ENCODE measurements at regions not wholly inside any gene's neighbourhood (a gene's known extent, or its start where the extent isn't known, plus 50 kb on each side); places are given as distances from the start of the nearest gene placed in this dataset.

DNA sequence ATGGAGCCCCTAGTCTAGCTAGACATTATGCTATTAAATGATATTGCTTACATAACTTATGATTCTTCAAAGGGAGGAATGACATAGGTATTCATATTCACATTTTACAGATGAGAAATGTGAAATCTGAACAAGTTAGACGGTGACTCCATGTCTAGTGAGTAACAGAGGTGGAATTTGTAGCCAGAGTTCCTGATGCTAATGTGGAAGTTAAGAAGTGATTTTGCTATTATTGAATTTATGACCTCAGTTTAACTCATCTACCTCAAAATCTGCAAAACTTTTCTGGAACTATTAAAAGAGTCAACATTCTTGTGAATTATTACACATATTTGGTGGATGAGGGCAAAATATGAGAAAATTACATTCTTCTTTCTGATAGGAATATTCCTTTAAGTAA is 347.6 kb upstream of the MMS22L start:
- Histone ChIP-seq H3K79me2 (ENCODE audit: control insufficient read depth, insufficient read depth, low read length) (no peaks in the 10 kb centered on the region), H2AFZ (ENCODE audit: control insufficient read depth, low read depth, low read length) (no peak overlapping the region), H3K4me1 (ENCODE audit: control insufficient read depth, insufficient read depth, low read length) (no peaks in the 10 kb centered on the region), H3K27me3 (replicated peaks in 1 of 2; ENCODE audit: control insufficient read depth in 2 of 2, insufficient read depth in 2 of 2, low read length in 1 of 2) (no peaks in the 10 kb centered on the region), H3K9me3 (replicated peaks; ENCODE audit: control insufficient read depth, insufficient read depth, low read length) (no peaks in the 10 kb centered on the region), H3K4me2 (ENCODE audit: control insufficient read depth, insufficient read depth) (no peak overlapping the region), H3K36me3 (ENCODE audit: control insufficient read depth in 2 of 2, insufficient read depth in 2 of 2, low read length in 1 of 2) (no peaks in the 10 kb centered on the region), H3K27ac (ENCODE audit: control insufficient read depth, insufficient read depth) (no peak overlapping the region), H3K4me3 (no peak overlapping the region), H3K9ac (ENCODE audit: control insufficient read depth, insufficient read depth, low read length) (no peak overlapping the region), H4K20me1 (ENCODE audit: control insufficient read depth, insufficient read depth) (no peaks in the 10 kb centered on the region)
- RAD21 ChIA-PET (ENCODE audit: unreplicated experiment): no interaction called here
- no peak for FAIRE-seq
- BruUV-seq (replicated peaks): no TSS peak
- 0% methylated on average over 1 of the region's 1 CpG for WGBS (ENCODE audit: insufficient coverage, insufficient replicate concordance, low lambda C conversion rate, missing lambda C conversion rate)
- ATAC-seq: no peak
- no peak for TF ChIP-seq NFXL1 (IDR thresholded peaks at IDR 0.05; ENCODE audit: borderline replicate concordance)
- no peak for TF ChIP-seq POLR2AphosphoS5 (IDR thresholded peaks at IDR 0.05; ENCODE audit: low read length)
- TF ChIP-seq, protein P1, sequence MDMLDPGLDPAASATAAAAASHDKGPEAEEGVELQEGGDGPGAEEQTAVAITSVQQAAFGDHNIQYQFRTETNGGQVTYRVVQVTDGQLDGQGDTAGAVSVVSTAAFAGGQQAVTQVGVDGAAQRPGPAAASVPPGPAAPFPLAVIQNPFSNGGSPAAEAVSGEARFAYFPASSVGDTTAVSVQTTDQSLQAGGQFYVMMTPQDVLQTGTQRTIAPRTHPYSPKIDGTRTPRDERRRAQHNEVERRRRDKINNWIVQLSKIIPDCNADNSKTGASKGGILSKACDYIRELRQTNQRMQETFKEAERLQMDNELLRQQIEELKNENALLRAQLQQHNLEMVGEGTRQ (IDR thresholded peaks at IDR 0.05; ENCODE audit: borderline replicate concordance, low read depth, low read length): no peak
- TF ChIP-seq SREBF2 (IDR thresholded peaks at IDR 0.05; ENCODE audit: low read length): no peak
- SMC1A ChIA-PET (ENCODE audit: uncharacterized antibody, unreplicated experiment): no interaction called here
- POLR2A ChIA-PET: no interaction called here
- intact Hi-C loops (cut with micrococcal nuclease; ENCODE audit: unreplicated experiment): no loop called here
- DNase-seq (ENCODE audit: low read depth, low spot score): no peak
- in situ Hi-C loops (cut with MboI): no loop called here
- CTCF ChIA-PET: no interaction called here

DNA sequence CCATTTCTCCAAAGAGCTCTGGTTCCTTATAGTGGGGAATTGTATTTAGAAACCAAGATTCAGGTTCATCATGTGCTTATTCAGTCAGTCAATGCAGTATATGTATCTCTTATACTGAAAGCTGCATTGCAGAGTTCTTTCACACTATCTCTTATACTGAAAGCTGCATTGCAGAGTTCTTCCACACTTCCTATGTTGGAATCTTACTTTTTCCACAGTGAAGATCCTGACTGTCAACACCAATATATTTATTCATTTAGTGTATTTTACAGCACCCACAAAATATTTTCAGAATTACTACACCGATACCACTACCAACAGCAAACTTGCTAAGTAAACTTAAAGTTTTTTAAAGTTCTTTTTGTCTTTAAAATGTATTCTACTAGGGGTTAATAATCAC is 349.3 kb upstream of the MMS22L start:
- SMC1A ChIA-PET (ENCODE audit: uncharacterized antibody, unreplicated experiment): no interaction called here
- POLR2A ChIA-PET: no interaction called here
- no peak for ATAC-seq
- CTCF ChIA-PET: no interaction called here
- H3K9ac ChIP-seq (ENCODE audit: control insufficient read depth, insufficient read depth, low read length): no peak overlapping the region
- no peak overlapping the region for H3K4me2 ChIP-seq (ENCODE audit: control insufficient read depth, insufficient read depth)
- no peak overlapping the region for H3K27ac ChIP-seq (ENCODE audit: control insufficient read depth, insufficient read depth)
- no peak for FAIRE-seq
- H3K9me3 ChIP-seq (replicated peaks; ENCODE audit: control insufficient read depth, insufficient read depth, low read length): no peaks in the 10 kb centered on the region
- DNase-seq (ENCODE audit: low read depth, low spot score): no peak
- H3K79me2 ChIP-seq (ENCODE audit: control insufficient read depth, insufficient read depth, low read length): no peaks in the 10 kb centered on the region
- no peaks in the 10 kb centered on the region for H3K4me1 ChIP-seq (ENCODE audit: control insufficient read depth, insufficient read depth, low read length)
- 68% methylated on average over 1 of the region's 1 CpG for WGBS (ENCODE audit: insufficient coverage, insufficient replicate concordance, low lambda C conversion rate, missing lambda C conversion rate)
- no peaks in the 10 kb centered on the region for H3K27me3 ChIP-seq (replicated peaks in 1 of 2; ENCODE audit: control insufficient read depth in 2 of 2, insufficient read depth in 2 of 2, low read length in 1 of 2)
- intact Hi-C loops (cut with micrococcal nuclease; ENCODE audit: unreplicated experiment): no loop called here
- in situ Hi-C loops (cut with MboI): no loop called here
- TF ChIP-seq ZSCAN29 (IDR thresholded peaks at IDR 0.05) (no peak), ZNF622 (IDR thresholded peaks at IDR 0.05) (no peak), RAD21 (IDR thresholded peaks at IDR 0.05; ENCODE audit: insufficient read depth, low read depth, low read length) (no peak), FOS (IDR thresholded peaks at IDR 0.05; ENCODE audit: borderline replicate concordance, extremely low read depth, insufficient read length) (no peak), GATAD2B (conservative IDR thresholded peaks at IDR 0.05; ENCODE audit: low read depth) (no peak), BRCA1 (IDR thresholded peaks at IDR 0.05; ENCODE audit: low read depth, low read length) (no peak), POLR2AphosphoS2 (IDR thresholded peaks at IDR 0.05; ENCODE audit: low read depth, low read length) (no peak), NR2C1 (IDR thresholded peaks at IDR 0.05) (no peak), EED (IDR thresholded peaks at IDR 0.05; ENCODE audit: low read depth) (no peak), NBN (IDR thresholded peaks at IDR 0.05) (no peak), MTA3 (IDR thresholded peaks at IDR 0.05; ENCODE audit: borderline replicate concordance, low read length) (no peak), HSF1 (IDR thresholded peaks at IDR 0.05; ENCODE audit: low read depth, low read length) (no peak), NFYA (IDR thresholded peaks at IDR 0.05; ENCODE audit: borderline replicate concordance, low read depth, low read length) (no peak), CBX5 (IDR thresholded peaks at IDR 0.05; ENCODE audit: low read depth) (no peak)
- TF ChIP-seq, protein P2, sequence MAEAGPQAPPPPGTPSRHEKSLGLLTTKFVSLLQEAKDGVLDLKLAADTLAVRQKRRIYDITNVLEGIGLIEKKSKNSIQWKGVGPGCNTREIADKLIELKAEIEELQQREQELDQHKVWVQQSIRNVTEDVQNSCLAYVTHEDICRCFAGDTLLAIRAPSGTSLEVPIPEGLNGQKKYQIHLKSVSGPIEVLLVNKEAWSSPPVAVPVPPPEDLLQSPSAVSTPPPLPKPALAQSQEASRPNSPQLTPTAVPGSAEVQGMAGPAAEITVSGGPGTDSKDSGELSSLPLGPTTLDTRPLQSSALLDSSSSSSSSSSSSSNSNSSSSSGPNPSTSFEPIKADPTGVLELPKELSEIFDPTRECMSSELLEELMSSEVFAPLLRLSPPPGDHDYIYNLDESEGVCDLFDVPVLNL (IDR thresholded peaks at IDR 0.05; ENCODE audit: low read depth, low read length): no peak
- no peaks in the 10 kb centered on the region for H3K36me3 ChIP-seq (ENCODE audit: control insufficient read depth in 2 of 2, insufficient read depth in 2 of 2, low read length in 1 of 2)
- BruUV-seq (replicated peaks): no TSS peak
- H3K4me3 ChIP-seq: no peak overlapping the region
- RAD21 ChIA-PET (ENCODE audit: unreplicated experiment): no interaction called here
- no peak overlapping the region for H2AFZ ChIP-seq (ENCODE audit: control insufficient read depth, low read depth, low read length)
- H4K20me1 ChIP-seq (ENCODE audit: control insufficient read depth, insufficient read depth): no peaks in the 10 kb centered on the region

All from GM12878 (cell line).